Cardiac fibroblast (primary cell): ENCODE measurements at regions not wholly inside any gene's neighbourhood (a gene's known extent, or its start where the extent isn't known, plus 50 kb on each side); places are given as distances from the start of the nearest gene placed in this dataset.
"Not testable (repeated sequence)": the region's sequence is repeated elsewhere in the genome, so short reads cannot be mapped to it uniquely, and the experiment has no call there.

Source experiments
- DNase-seq, 2 donors: peaks; one replicate each; pipeline versions ENCODE4 v3.0.0 to v3.0.0-alpha.2; 2010; ENCODE audit warnings: low read depth in 2 of 2
- H3K4me3 ChIP-seq, 2 donors: replicated peaks in 1 of 2; 1 replicate in 1 of 2; 2 replicates in 1 of 2; pipeline ENCODE4 v1.5.1; 2011; ENCODE audit warnings: low read depth in 2 of 2, low read length in 2 of 2, mild to moderate bottlenecking in 2 of 2, moderate library complexity in 1 of 2
- CTCF ChIP-seq: IDR thresholded peaks from one replicate; pipeline ENCODE4 v1.5.1; 2011; ENCODE audit warnings: low read depth, mild to moderate bottlenecking, low read length, inconsistent platforms

- DNase-seq, result no peak
- no peak overlapping the region for H3K4me3 ChIP-seq
- no peak for TF ChIP-seq CTCF
These were observed 68.5 kb downstream of the RBM11 start for GRCh38 chr21:14284481-14284880.

- DNase-seq, H3K4me3 ChIP-seq: not testable (repeated sequence)
These were observed 65.4 kb downstream of the RBM11 start for GRCh38 chr21:14281188-14281900.
